Testis (tissue), 2 donors: ENCODE measurements at regions not wholly inside any gene's neighbourhood (a gene's known extent, or its start where the extent isn't known, plus 50 kb on each side); places are given as distances from the start of the nearest gene placed in this dataset.

ENCODE experiments used
- POLR2A ChIP-seq: fragments of 450-650 bp; IDR thresholded peaks from one replicate; pipeline ENCODE4 v1.6.1; 2017; ENCODE audit warnings: antibody characterized with exemption, mild to moderate bottlenecking, moderate library complexity
- TF ChIP-seq, protein P1 (sequence below), 3 experiments: fragments of 450-650 bp in 2 of 3; fragments of 200-600 bp in 1 of 3; sonication (generic) in 1 of 3; IDR thresholded peaks; one replicate each; pipeline ENCODE4 v1.5.1; 2016 to 2019; ENCODE audit warnings: antibody characterized with exemption in 3 of 3, mild to moderate bottlenecking in 2 of 3, moderate library complexity in 1 of 3

DNA sequence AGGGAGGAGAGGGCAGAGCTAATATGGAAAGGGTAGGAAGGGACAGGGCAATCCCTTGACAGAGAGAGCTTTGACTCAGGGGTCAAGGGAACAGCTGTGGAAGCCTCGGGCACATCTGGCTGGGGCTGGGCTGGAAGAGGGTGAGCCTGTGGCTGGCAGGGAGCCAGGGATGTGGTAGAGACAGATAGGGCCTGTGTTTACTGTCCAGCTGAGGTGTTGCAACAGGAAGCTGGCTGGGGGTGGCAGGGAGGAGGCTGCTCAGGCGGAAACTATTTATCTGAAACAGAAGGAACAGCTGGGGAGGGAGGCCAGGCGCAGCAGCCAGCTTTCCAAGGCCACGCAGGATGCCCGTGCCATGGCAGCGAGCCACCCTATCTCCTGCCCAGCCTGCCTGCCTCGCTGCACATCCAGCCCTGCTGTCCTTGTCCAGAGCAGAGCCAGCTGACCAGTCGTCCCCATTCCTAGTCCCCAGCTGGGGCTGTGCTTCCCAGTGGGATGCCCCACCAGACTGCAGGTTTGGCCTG lies 264.7 kb downstream of the CYP26B1 start:
- TF ChIP-seq, protein P1, sequence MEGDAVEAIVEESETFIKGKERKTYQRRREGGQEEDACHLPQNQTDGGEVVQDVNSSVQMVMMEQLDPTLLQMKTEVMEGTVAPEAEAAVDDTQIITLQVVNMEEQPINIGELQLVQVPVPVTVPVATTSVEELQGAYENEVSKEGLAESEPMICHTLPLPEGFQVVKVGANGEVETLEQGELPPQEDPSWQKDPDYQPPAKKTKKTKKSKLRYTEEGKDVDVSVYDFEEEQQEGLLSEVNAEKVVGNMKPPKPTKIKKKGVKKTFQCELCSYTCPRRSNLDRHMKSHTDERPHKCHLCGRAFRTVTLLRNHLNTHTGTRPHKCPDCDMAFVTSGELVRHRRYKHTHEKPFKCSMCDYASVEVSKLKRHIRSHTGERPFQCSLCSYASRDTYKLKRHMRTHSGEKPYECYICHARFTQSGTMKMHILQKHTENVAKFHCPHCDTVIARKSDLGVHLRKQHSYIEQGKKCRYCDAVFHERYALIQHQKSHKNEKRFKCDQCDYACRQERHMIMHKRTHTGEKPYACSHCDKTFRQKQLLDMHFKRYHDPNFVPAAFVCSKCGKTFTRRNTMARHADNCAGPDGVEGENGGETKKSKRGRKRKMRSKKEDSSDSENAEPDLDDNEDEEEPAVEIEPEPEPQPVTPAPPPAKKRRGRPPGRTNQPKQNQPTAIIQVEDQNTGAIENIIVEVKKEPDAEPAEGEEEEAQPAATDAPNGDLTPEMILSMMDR (IDR thresholded peaks at IDR 0.05): no peak
- TF ChIP-seq POLR2A: no peak
